Peyer's patch (tissue), 4 donors: ENCODE measurements at regions not wholly inside any gene's neighbourhood (a gene's known extent, or its start where the extent isn't known, plus 50 kb on each side); places are given as distances from the start of the nearest gene placed in this dataset.

ENCODE experiments used
- POLR2A ChIP-seq, 2 donors: fragments of 450-650 bp; IDR thresholded peaks; one replicate each; pipeline ENCODE4 v1.5.1; 2017; ENCODE audit warnings: antibody characterized with exemption in 2 of 2, mild to moderate bottlenecking in 2 of 2, moderate library complexity in 2 of 2
- TF ChIP-seq, protein P1 (sequence below), 6 experiments: fragments of 450-650 bp in 4 of 6; fragments of 200-600 bp in 2 of 6; sonication (generic) in 1 of 6; IDR thresholded peaks; one replicate each; pipeline ENCODE4 v1.5.1; 2017 to 2019; ENCODE audit warnings: antibody characterized with exemption in 6 of 6, mild to moderate bottlenecking in 3 of 6, moderate library complexity in 1 of 6

DNA sequence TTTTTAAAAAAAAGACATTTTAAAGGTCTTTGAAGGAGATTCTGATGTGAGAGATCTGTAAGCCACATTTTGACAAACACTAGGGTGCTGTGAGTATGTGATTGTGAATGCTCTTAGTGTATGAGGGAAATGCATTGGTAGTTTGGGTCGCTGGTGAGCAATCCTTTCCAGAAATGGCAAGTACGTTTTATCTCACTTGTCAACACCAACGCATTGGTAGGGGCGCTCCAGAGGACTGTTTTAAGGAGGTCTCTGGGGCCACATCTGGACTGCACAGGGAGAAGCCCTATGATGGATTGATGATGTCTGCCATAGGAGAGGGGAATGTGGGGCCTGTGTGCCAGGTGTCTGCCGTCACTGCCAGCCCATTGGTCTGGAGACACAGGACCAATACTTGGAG is 522.6 kb downstream of the BNC2 start:
- TF ChIP-seq, protein P1, sequence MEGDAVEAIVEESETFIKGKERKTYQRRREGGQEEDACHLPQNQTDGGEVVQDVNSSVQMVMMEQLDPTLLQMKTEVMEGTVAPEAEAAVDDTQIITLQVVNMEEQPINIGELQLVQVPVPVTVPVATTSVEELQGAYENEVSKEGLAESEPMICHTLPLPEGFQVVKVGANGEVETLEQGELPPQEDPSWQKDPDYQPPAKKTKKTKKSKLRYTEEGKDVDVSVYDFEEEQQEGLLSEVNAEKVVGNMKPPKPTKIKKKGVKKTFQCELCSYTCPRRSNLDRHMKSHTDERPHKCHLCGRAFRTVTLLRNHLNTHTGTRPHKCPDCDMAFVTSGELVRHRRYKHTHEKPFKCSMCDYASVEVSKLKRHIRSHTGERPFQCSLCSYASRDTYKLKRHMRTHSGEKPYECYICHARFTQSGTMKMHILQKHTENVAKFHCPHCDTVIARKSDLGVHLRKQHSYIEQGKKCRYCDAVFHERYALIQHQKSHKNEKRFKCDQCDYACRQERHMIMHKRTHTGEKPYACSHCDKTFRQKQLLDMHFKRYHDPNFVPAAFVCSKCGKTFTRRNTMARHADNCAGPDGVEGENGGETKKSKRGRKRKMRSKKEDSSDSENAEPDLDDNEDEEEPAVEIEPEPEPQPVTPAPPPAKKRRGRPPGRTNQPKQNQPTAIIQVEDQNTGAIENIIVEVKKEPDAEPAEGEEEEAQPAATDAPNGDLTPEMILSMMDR (IDR thresholded peaks at IDR 0.05) = no peak
- TF ChIP-seq POLR2A (IDR thresholded peaks at IDR 0.05) = no peak
